ENCODE measurements at regions not wholly inside any gene's neighbourhood (a gene's known extent, or its start where the extent isn't known, plus 50 kb on each side); places are given as distances from the start of the nearest gene placed in this dataset.

- no peak overlapping the region for H2AFZ ChIP-seq (ENCODE audit: low read length)
- no peaks in the 10 kb centered on the region for H3K23me2 ChIP-seq (ENCODE audit: low read depth, low read length)
- H3K79me2 ChIP-seq (ENCODE audit: control insufficient read depth in 1 of 2, insufficient read depth in 2 of 2, low read length in 2 of 2): no peaks in the 10 kb centered on the region
- H3K23ac ChIP-seq (ENCODE audit: insufficient read length): no peak overlapping the region
- H2BK15ac ChIP-seq (ENCODE audit: low read length): no peak overlapping the region
- no peaks in the 10 kb centered on the region for H3K4me1 ChIP-seq (replicated peaks in 1 of 4; ENCODE audit: control insufficient read depth in 3 of 4, insufficient read depth in 4 of 4, low read length in 3 of 4)
- CTCF ChIA-PET (ENCODE audit: partially characterized antibody): no interaction called here
- no peak overlapping the region for H3K27ac ChIP-seq (ENCODE audit: low read depth, low read length)
- H3K36me3 ChIP-seq (ENCODE audit: control insufficient read depth in 2 of 4, insufficient read depth in 4 of 4, low read length in 3 of 4): no peaks in the 10 kb centered on the region
- no peak overlapping the region for H2BK5ac ChIP-seq (ENCODE audit: low read depth, low read length)
- no peak overlapping the region for H3K4me2 ChIP-seq (ENCODE audit: insufficient read depth in 1 of 2, low read depth in 2 of 2, low read length in 2 of 2)
- POLR2A ChIA-PET (ENCODE audit: partially characterized antibody): no interaction called here
- H2BK120ac ChIP-seq (replicated peaks; ENCODE audit: low read depth, low read length): no peak overlapping the region
- peaks cover 0 to 2% (median 0%) of the 10 kb centered on the region in 4 experiments; a peak in 2 of 7 replicates for H3K27me3 ChIP-seq (replicated peaks in 1 of 4; ENCODE audit: control insufficient read depth in 3 of 4, extremely low read depth in 1 of 4, insufficient read depth in 3 of 4, low read length in 3 of 4)
- H3K56ac ChIP-seq (replicated peaks; ENCODE audit: insufficient read length, low read depth, low read length): no peak overlapping the region
- no peak for FAIRE-seq
- H3K4me3 ChIP-seq (ENCODE audit: extremely low read depth in 1 of 4, insufficient read depth in 2 of 4, low read depth in 3 of 4, low read length in 4 of 4): no peak overlapping the region
- no peaks in the 10 kb centered on the region for H3K79me1 ChIP-seq (ENCODE audit: low read depth, low read length)
- H3K9ac ChIP-seq (replicated peaks in 1 of 4; ENCODE audit: extremely low read depth in 1 of 4, low read depth in 3 of 4, low read length in 3 of 4): no peak overlapping the region
- no peak overlapping the region for H2BK20ac ChIP-seq (ENCODE audit: low read length)
- H4K91ac ChIP-seq (replicated peaks; ENCODE audit: insufficient read length, low read length): no peak overlapping the region
- H4K8ac ChIP-seq (ENCODE audit: extremely low read depth, insufficient read depth, low read length): no peak overlapping the region
- H3K18ac ChIP-seq (ENCODE audit: extremely low read depth, low read length): no peak overlapping the region
- H3K14ac ChIP-seq (ENCODE audit: insufficient read length): no peak overlapping the region
- H2BK12ac ChIP-seq (ENCODE audit: low read depth, low read length): no peak overlapping the region
- no peak for DNase-seq (ENCODE audit: low read depth in 1 of 2, low spot score in 2 of 2)
- no peak overlapping the region for H3K4ac ChIP-seq (replicated peaks; ENCODE audit: insufficient read length, low read depth, low read length)
- H2AK5ac ChIP-seq (ENCODE audit: low read depth, low read length): no peak overlapping the region
- no peak overlapping the region for H4K5ac ChIP-seq (ENCODE audit: insufficient read length, low read depth, low read length)
- H3K9me3 ChIP-seq (ENCODE audit: insufficient read depth in 2 of 2, low read depth in 1 of 2, low read length in 1 of 2): no peaks in the 10 kb centered on the region
- 91% methylated on average over 17 of the region's 17 CpGs; no CpG with 5 or more reads in 1 of the 2 experiments for WGBS, 2 experiments (ENCODE audit: extremely low coverage in 1 of 2, insufficient coverage in 1 of 2, insufficient read length in 1 of 2, insufficient replicate concordance in 2 of 2, low coverage in 1 of 2, low lambda C conversion rate in 2 of 2, missing lambda C conversion rate in 1 of 2)
- H4K20me1 ChIP-seq (replicated peaks in 1 of 2; ENCODE audit: control insufficient read depth in 1 of 2, insufficient read depth in 2 of 2, low read length in 2 of 2): no peaks in the 10 kb centered on the region
- TF ChIP-seq BCL11A (IDR thresholded peaks at IDR 0.05; ENCODE audit: low read depth in 2 of 2, low read length in 2 of 2) (no peak), SUZ12 (IDR thresholded peaks at IDR 0.05; ENCODE audit: low read length) (no peak), SIN3A (conservative IDR thresholded peaks at IDR 0.05 in 1 of 2, IDR thresholded peaks at IDR 0.05 in 1 of 2; ENCODE audit: low read depth in 1 of 2, low read length in 2 of 2) (no peak), CHD2 (IDR thresholded peaks at IDR 0.05; ENCODE audit: low read length) (no peak), KDM4A (IDR thresholded peaks at IDR 0.05; ENCODE audit: low read depth, low read length, severe bottlenecking) (no peak), E2F6 (IDR thresholded peaks at IDR 0.05) (no peak), PHF8 (conservative IDR thresholded peaks at IDR 0.05; ENCODE audit: low read depth, low read length) (no peak), CTBP2 (IDR thresholded peaks at IDR 0.05; ENCODE audit: borderline replicate concordance, insufficient read depth, insufficient read length, low read length) (no peak), POLR2A (IDR thresholded peaks at IDR 0.05; ENCODE audit: control extremely low read depth in 1 of 2, low read depth in 2 of 2, low read length in 2 of 2) (no peak), MAFK (IDR thresholded peaks at IDR 0.05; ENCODE audit: low read depth, low read length) (no peak), CBX5 (IDR thresholded peaks at IDR 0.05; ENCODE audit: low read depth, low read length) (no peak), SP1 (IDR thresholded peaks at IDR 0.05; ENCODE audit: low read depth, low read length) (no peak), SIRT6 (IDR thresholded peaks at IDR 0.05; ENCODE audit: low read length) (no peak), RFX5 (IDR thresholded peaks at IDR 0.05; ENCODE audit: borderline replicate concordance, low read depth, low read length) (no peak)
Observed at GRCh38 chr19:31883296-31883990, 462.0 kb upstream of the ZNF507 start.
